Upper lobe of right lung (tissue), 1 donor: ENCODE measurements at regions not wholly inside any gene's neighbourhood (a gene's known extent, or its start where the extent isn't known, plus 50 kb on each side); places are given as distances from the start of the nearest gene placed in this dataset.
A peak's percentile ranks its signal among the peaks of the same experiment; 100 is the strongest.

Experiments
- ATAC-seq: fragments of 200-7000 bp; cut with Tn5 transposase; one replicate; pipeline ENCODE4 v1.9.1; 2020; ENCODE audit warnings: mild to moderate bottlenecking, moderate library complexity
- DNase-seq: peaks from one replicate; pipeline ENCODE4 v3.0.0-alpha.2; 2020
- H3K27ac ChIP-seq: fragments of 200-600 bp; one replicate; pipeline ENCODE4 v1.8.0; 2022
- H3K27me3 ChIP-seq: fragments of 200-600 bp; one replicate; pipeline ENCODE4 v1.8.0; 2022; ENCODE audit warnings: mild to moderate bottlenecking
- H3K36me3 ChIP-seq: fragments of 200-600 bp; one replicate; pipeline ENCODE4 v1.8.0; 2022
- H3K4me1 ChIP-seq: fragments of 200-600 bp; one replicate; pipeline ENCODE4 v1.8.0; 2022
- H3K4me3 ChIP-seq: fragments of 200-600 bp; one replicate; pipeline ENCODE4 v1.8.0; 2022; ENCODE audit warnings: mild to moderate bottlenecking
- H3K9me3 ChIP-seq: fragments of 200-600 bp; one replicate; pipeline ENCODE4 v1.8.0; 2022
- CTCF ChIP-seq: fragments of 200-600 bp; IDR thresholded peaks from one replicate; pipeline ENCODE4 v1.8.0; 2022; ENCODE audit warnings: antibody characterized with exemption
- intact Hi-C: fragments of 100-400 bp; cut with DNase I; formaldehyde crosslinking; loops from one replicate; pipeline ENCODE4 v1.11.0; 2022
- donor health status: DM: no; HTN: yes; CAD: no; lungs with severe emphysema.

GRCh38 chr3:176939022-176939817, 258.1 kb downstream of the TBL1XR1 start:
- H3K27me3 ChIP-seq = no peaks in the 10 kb centered on the region
- peak; percentile 92 for ATAC-seq
- DNase-seq = no peak
- H3K36me3 ChIP-seq = no peaks in the 10 kb centered on the region
- peak; percentile 78 for TF ChIP-seq CTCF
- intact Hi-C loops = no loop called here
- H3K27ac ChIP-seq = no peak overlapping the region
- no peaks in the 10 kb centered on the region for H3K4me1 ChIP-seq
- H3K9me3 ChIP-seq = no peaks in the 10 kb centered on the region
- H3K4me3 ChIP-seq = no peak overlapping the region

GRCh38 chr3:176937994-176938393, 259.3 kb downstream of the TBL1XR1 start:
- no peak for ATAC-seq
- no peaks in the 10 kb centered on the region for H3K4me1 ChIP-seq
- TF ChIP-seq CTCF = no peak
- H3K9me3 ChIP-seq = no peaks in the 10 kb centered on the region
- no peaks in the 10 kb centered on the region for H3K36me3 ChIP-seq
- H3K4me3 ChIP-seq = no peak overlapping the region
- no peaks in the 10 kb centered on the region for H3K27me3 ChIP-seq
- H3K27ac ChIP-seq = no peak overlapping the region
- DNase-seq = no peak
- intact Hi-C loops = no loop called here

GRCh38 chr3:176937541-176937940, 259.7 kb downstream of the TBL1XR1 start:
- intact Hi-C loops = no loop called here
- no peak overlapping the region for H3K4me3 ChIP-seq
- H3K9me3 ChIP-seq = no peaks in the 10 kb centered on the region
- no peaks in the 10 kb centered on the region for H3K36me3 ChIP-seq
- no peak for DNase-seq
- H3K27me3 ChIP-seq = no peaks in the 10 kb centered on the region
- H3K4me1 ChIP-seq = no peaks in the 10 kb centered on the region
- ATAC-seq = no peak
- H3K27ac ChIP-seq = no peak overlapping the region
- TF ChIP-seq CTCF = no peak

- intact Hi-C loops = no loop called here
- no peaks in the 10 kb centered on the region for H3K36me3 ChIP-seq
- H3K27ac ChIP-seq = no peak overlapping the region
- ATAC-seq (no peak), DNase-seq (no peak)
- no peaks in the 10 kb centered on the region for H3K27me3 ChIP-seq
- no peak for TF ChIP-seq CTCF
- no peaks in the 10 kb centered on the region for H3K9me3 ChIP-seq
- no peak overlapping the region for H3K4me3 ChIP-seq
- H3K4me1 ChIP-seq = no peaks in the 10 kb centered on the region
Measured at GRCh38 chr3:176935194-176935888, 261.9 kb downstream of the TBL1XR1 start.

GRCh38 chr3:176934698-176935097, 262.6 kb downstream of the TBL1XR1 start:
- no peaks in the 10 kb centered on the region for H3K9me3 ChIP-seq
- no peak overlapping the region for H3K4me3 ChIP-seq
- H3K4me1 ChIP-seq = no peaks in the 10 kb centered on the region
- DNase-seq (no peak), ATAC-seq (no peak)
- no peaks in the 10 kb centered on the region for H3K36me3 ChIP-seq
- H3K27ac ChIP-seq = no peak overlapping the region
- H3K27me3 ChIP-seq = no peaks in the 10 kb centered on the region
- no peak for TF ChIP-seq CTCF
- intact Hi-C loops = no loop called here
